ENCODE measurements at regions not wholly inside any gene's neighbourhood (a gene's known extent, or its start where the extent isn't known, plus 50 kb on each side); places are given as distances from the start of the nearest gene placed in this dataset.

DNA sequence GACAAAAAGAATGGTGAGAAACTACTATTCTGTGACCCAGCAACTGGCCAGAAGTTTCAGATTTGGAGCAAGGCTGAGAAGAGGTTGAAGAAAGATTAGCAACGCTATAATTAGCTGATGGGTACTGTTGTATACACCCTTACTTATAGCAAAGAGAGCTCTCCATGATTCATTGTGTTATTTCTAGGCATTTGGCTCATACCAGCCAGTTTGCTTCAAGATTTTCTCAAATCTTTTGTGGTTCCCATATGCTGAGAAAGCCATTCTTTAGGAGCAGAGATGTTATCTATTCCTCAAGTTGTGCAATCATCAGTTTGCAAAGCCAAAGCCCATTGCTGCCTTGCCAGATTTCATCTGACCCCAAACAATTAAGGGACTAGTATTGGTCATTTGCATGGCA, 179.4 kb downstream of the ETS1 start:
- DNase-seq (ENCODE audit: low spot score), result no peak

DNA sequence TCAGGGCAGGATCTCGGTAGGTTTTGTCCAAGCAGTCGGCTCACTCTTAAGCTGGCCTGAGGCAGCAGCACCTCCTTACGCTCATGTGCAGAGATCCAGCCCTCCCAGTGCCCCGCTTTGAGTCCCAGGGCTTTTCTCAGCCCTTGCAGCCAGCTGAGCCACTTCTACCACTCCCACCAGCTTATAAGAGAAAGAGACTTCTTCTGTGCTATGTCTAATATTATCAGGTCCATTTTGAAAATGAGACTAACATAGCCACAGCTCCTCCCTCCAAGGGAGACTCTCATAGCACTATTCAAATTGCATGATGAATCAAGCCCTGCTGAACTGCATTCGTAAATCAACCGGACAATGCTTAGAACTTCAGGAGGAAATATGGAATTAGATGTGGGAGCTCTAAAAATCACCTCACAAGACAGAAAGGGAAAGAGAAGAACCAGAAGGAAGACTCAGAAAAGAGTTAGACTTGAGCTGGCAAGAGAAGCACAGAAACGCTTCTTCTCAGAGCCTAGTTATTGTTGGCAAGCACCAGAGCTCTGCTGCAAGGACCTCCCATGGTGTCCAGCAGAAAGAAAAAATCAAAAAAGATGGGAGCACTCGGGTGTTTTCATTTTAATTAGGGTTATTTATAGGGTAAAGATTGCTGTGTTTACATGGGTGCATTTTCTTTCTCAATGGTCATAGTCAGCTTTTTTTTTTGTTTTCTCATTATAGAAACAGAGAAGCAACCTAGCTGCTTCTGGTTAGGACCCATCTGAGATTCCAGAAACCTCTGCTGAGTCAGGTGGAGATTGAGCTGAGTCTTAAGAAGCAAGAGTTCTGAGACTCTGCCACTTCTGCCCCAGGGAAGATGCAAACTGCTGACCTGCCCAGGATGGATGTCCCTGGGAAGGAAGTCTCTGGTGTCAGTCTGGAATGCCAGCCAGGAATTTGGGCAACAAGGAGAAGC, 181.4 kb downstream of the ETS1 start:
- DNase-seq (ENCODE audit: low spot score), result no peak

DNA sequence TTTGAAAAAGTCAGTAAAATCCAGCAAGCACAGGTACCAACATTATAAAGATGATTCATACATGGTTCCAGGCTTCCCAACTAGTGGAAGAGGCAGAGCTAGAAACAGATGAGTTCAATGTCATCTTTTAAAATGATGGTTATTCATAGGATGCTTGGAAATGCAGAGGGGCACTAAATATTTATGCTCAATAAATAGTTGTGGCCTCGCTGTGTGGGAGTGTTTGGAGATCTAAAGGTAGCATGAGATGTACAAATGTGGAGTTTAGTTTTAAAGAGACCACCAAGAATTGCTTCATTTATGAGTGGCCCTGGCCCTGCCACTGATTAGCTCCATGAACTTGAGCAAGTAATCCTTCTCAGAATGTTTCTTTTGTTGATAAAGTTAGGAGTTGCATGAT, 182.2 kb downstream of the ETS1 start:
- DNase-seq (ENCODE audit: low spot score), result no peak

DNA sequence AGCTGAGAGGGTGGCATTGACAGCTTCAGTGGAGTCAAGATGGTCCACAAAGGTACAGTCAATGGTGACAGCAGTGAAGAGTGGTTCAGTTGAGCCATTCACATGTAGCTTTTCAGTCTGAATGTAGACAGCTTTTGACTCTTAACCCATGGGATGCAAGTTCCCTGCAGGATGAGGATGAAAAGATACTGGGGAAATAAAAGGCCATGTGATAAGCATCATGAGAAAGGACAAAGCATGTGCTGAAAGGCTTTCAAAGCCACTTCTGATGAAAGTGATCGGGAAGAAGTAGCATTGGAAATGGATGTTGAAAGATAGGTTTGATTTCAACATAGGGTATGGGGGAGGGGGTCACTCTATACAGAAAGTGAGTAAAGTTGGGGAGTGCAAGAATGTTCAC, 182.9 kb downstream of the ETS1 start:
- DNase-seq (ENCODE audit: low spot score), result no peak

DNA sequence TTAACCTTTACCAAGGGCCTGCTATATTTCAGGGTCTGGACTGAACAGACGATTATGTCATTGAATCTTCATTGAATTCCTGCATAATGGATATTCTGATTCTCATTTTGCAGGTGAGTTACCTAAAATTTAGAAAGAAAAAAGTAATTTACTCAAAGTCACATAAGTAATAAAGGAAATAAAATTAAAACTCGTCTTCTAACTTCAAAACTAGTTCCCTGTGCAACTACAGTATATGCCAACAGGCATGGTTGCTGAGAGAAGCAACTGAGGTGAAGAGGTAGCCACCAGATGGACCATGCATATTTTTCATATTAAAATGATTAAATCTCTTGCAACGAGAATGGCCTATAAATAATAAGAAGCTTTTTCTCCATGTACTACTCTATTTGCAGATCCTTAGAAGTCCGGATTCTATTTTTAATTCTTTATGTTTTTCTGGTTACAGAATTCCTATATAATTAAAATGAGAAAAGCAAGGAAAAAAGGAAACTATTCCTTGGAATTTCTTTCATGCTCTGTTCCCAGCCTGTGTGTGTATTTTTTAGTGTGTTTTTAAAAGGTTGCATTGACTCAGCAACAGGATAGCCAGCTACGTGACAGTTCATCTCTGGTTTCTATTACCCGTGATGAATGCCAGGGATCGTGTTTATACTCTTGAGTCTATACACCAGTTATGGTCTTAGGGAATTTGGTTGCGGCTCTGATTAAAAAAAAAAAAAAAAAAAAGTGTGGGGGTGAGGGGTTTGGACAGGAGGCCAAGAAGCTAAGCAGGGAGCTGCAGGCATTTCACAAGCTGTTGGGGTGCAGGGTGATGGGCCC, 186.8 kb downstream of the ETS1 start:
- DNase-seq (ENCODE audit: low spot score), result no peak

DNA sequence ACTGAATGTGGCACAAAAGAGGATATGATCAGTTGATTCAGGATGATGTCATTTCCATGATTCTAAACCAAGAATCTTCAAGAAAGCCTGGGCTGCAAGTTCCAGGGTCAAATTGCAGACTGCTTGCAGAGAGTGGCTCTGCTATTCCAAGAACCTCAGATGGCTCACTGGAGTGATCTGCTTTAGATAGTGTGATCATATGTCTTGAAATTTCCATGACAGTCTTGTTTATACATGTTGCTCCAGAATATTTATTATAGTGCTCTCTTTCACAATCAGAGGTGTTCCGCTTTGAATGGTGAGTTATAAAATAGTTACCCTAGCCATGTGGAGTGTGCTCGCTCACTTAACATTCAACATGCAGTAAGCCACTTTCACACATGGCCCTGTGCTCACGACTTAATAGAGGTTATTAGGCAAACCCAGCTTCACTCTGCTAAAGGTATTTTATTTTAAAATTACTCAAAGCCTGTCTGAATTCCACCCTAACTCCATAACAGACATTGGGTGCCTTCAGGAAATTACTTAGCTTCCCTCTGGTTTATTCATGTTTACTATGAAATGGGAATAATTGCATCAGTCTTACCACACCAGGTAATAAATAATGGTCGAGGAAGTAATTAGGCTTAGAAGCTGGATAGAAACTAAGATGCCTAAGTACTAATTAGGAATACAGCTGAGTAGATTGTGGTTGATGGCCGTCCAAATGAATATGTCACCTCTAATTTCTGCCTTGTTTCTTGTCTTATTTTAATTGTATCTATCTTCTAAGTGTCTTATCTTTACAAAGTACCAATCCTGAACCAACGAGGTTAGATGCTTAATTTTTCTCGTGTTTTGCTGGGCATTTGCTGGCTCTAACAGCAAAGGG, 187.9 kb downstream of the ETS1 start:
- DNase-seq (ENCODE audit: low spot score), result no peak

DNA sequence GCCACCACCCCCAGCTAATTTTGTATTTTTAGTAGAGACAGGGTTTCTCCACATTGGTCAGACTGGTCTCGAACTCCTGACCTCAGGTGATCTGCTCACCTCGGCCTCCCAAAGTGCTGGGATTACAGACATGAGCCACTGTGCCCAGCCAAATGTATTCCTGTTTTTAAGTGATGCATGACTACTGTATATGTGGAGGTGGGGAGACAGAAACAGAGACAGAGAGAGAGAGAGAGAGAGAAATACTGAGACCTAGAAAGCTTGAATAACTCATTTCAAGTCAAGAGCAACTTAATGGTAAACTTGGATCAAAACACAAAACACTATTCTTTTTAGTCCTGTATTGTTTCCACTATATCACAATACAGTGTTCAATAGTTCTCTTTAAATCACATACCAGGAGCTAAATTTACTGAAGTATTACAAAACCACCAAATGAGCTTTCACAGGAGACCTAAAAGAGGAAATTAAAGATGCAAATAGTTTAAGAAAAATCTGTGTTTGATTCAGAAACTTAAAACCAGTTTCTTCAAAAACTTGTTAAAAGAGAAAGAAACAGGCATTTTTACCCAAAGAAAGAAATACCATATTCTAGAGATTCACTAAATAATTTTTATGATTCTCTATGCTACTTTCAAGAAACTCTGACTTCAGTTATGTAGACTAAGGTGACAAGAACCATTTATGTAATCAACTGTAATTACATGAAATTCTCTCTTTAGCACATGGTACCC, 188.7 kb downstream of the ETS1 start:
- DNase-seq (ENCODE audit: low spot score), result no peak

DNA sequence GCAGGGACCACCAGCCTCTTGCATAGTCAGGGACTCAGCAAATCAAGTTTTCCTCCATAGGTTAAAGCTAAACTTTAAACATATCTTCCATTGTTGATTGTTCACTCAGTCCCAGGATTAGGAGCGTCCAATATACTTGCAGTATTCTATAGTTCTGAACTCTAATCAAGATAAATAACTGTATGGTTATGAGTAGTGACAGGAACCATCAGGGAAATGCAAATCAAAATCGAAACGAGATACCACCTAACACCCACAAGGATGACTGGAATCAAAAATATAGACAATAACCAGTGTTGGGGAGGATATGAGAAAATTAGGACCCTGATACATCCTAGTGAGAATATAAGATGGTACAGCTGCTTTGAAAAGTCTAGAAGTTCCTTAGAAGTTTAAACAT, 190.0 kb downstream of the ETS1 start:
- no peak for DNase-seq (ENCODE audit: low spot score)

DNA sequence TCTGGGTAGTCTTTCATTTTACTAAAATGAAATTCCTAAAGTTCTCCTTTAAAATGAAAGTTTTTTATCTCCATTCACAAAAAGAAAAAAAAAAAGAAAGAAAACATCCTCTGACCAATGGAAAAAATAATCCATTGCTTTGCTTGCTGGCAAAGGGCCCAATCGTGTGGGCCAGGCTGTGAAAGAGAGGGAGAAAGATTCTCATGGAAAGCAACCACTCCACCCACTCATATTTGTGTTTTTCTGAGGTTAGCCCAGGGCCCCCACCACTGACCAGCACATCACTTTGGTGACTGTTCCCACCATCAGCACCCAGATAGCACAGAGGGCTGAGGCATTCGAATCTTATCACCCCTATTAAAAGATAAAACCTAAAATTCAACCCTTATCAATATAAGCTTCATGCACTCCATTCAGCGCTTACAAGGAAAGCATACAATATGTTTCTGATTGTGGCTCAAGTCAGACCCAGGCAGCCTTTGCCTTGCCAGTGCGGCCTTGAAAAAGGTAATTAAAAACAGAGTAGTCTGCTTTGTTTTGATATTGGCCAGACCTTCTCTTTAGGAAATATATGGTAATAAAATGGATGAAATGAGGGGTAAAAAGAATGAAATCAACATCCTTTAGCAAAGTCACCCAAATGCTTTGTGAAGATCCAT, 192.8 kb downstream of the ETS1 start:
- no peak for DNase-seq (ENCODE audit: low spot score)

DNA sequence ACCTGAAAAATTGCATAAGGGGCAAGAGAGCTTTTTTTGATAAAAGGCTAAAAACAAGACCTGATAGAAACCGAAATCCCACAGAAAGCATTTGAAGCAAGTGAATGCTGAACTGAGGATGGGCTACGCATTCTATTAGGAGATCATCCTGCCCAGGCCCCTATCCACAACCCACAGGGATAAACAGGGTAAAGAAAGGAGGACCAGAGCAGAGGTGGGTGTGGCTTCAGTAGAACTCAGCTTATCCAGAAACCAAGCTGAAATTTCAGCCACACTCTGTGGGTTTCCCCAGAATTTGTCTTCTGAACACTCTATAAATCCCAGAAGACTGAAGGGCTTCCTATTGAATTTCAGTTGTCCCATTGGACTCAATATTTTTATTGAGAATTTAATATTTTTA, 195.1 kb downstream of the ETS1 start:
- DNase-seq (ENCODE audit: low spot score), result no peak

DNA sequence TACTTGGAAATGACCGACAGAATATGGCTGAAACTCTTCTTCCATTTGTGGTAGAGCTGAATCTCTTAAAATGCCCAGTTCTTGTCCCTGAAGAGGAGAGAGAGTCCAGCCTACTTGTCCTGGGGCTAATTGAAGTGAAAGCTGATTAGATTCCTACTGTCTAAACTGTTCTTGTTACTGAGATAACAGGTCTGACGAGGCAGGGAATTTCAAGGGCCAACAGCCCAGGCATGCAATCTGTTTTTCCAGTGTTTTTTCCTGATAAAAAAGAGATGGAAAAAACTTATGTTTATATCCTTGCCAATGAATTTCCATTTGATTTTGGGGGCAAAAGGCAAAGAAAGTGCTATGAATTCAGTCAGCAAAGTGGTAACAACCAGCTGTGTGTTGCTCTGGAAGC, 195.5 kb downstream of the ETS1 start:
- DNase-seq (ENCODE audit: low spot score), result no peak

DNA sequence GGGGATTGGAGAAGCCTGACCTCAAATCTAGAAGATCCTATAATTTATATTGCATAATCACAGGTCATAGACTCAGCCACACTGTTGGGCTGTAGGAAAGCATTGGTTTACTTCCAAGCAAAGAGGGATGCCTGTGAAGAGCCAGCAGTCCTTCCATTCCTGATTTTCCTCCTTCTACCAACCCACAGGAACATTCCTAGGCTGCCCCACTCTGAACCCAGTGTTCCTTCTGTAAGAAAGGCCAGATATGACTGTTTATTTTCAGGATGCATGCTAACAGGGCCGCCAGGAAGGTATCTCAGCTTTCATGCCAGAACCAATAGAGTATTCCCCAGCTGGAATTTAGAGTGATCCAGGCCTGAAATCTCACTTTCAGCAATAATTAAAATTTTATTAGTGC, 197.1 kb downstream of the ETS1 start:
- DNase-seq (ENCODE audit: low spot score), result no peak

DNA sequence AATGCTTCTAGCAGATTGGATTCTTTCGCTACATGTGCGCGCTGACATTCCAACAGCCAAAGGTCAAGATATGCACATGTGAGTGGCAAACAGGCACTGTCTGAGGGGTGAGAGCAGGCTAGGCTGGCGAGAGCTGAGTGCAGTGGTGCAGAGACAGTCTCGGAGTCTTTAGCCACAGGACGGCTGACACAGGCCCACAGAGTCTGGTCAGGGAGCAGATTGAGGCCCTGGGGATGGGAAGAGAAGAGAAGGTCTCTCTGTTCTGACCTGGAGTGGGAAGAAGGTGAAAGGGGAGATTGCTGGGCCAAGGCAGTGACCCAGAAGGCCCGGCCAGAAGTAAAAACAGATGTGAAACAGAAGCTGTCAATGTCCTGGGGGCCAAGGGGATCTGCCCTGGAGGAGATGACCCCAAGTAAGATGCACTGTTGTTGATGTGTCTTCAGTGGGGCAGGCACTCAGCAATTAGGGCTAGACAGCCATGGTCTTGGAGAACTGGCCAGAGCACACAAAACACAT, 197.8 kb downstream of the ETS1 start:
- DNase-seq (ENCODE audit: low spot score), result no peak

DNA sequence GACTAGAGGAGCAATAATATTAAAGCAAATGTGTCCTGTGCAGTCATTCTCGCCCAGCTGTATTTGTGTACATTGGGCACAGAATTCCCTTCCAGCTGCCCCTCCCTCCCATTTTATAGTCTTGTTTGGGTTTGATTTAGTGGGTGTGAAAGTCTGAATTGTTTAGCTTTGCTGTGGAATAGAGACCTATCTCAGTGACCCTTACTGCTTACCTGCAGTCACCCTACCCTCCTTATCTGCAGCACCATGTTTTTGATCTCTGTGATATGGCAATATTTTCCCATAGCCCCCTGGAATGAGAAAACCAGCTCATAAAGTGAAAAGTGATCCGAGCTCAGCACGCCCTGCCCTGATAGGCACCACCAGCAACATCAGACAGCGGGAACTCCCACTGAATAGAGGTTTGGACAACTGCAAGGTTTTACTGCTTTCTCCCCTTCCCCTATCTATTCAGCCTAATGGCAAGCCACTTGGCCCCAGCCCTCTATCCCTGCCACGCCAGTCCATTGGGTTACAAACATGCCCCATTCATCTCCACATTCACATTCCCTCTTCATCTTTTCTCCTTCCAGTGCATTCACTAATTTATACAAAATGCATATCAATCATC, 199.0 kb downstream of the ETS1 start:
- no peak for DNase-seq (ENCODE audit: low spot score)

DNA sequence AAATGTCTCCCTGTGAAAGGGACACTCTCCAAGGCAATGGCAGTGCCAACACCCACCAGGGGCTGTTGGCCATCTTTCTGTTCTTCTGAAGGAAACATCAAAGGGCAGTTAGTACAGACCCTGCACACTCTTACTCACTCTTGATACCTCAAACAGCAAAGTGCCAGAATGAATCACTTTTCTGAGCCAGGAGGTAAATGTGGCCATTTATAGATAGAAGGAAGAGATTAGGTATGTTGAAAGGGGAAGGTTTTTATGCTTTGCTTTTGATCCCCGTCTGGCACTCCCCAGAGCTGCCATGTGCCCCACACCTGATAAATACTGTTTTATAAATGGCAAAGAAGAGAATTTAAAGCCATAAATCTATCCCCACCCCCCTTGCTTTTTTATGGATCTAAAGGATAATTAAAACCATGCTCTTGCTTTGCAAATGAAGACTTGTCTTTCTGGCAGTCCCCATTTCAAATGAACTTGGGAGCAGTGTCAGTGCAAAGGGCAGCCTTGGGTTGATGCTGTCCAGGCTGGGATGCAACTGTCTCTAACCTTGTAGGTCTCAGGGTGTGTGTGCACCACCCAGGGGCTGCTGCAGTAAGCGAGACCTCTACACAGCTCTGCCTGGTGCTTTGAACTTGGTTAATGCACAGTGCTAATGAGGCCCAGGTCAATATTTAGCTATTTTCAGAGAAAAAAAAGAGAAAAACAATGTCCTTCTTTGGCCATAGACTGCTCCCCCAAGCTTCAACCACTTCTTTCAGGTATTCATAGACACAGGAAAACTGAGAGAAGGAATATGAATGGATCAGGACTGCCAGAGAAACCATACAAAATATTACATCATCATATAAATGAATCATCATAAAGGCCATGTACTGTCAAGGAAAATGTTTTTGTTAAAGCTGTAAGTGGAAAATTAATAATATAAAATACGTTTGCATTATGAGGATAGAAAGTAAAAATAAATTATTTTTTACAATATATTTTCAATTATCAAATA, 207.5 kb downstream of the ETS1 start:
- peak; percentile 63 for DNase-seq (ENCODE audit: low spot score)

DNA sequence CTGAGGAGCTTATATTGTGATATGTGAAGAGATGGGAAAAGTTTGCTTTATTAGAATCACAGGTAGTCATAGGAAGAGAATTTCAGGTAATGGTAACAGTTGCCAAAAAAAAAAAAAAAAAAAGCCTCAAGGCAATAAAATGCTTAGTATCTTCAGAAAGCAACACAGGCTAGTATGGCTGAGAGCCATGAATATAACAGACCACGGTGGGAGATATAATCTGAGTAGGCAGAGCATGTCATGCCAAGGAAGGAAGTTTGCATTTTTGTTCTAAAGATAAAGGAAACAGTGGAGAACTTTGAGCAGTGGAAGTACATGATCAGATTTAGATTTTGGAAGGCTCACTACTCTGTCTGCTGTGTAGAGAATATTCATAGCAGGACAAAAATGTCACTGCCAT, 211.4 kb downstream of the ETS1 start:
- peak; percentile 7 for DNase-seq (ENCODE audit: low spot score)

DNA sequence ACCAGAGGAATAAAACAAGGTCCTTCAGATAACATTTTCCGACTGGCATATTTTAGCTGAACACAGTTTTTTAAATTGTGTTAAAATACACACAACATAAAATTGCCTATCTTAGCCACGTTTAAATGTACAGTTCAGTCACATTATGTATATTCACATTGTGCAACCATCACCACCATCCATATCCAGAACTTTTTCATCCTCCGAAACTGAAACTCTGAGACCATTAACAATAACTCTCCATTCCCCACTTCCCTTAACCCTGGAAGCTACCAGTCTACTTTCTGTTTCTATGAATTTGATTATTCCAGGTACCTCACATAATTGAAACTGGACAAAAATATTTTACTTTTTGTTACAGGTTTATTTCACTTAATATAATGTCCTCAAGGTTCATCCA, 213.3 kb downstream of the ETS1 start:
- DNase-seq (ENCODE audit: low spot score), result no peak

DNA sequence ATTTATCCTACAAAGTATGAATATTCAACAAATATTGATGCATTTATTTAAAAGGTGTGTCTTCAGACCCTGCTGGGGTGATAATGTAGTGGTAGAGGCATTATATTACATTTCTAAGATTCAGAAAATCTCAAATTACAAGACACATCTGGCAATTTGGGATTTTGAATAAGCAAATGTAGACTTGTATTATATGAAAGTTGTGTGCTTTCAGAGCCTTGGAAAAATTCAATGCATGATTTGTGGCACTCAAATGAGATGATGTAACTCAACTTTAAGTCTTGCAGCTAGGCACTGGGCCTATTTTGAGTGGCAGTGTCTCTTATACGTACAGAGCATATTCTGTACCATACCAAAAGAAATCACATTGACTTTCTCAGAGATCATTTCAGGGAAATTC, 214.4 kb downstream of the ETS1 start:
- no peak for DNase-seq (ENCODE audit: low spot score)

DNA sequence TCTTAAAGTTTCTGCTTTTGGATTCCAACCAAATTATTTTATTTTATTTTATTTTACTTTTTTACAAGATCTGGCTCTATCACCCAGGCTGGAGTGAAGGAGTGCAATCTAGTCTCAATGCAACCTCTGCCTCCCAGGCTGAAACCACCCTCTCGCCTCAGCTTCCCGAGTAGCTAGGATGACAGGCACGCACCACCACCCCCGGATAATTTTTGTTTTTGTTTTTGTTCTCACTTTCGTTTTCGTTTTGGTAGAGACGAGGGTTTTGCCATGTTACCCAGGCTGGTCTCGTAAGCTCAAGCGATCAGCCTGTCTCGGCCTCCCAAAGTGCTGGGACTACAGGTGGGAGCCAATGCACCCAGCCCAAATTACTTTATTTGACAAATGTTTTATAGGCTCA, 219.8 kb downstream of the ETS1 start:
- DNase-seq (ENCODE audit: low spot score), result peak; percentile 44

All from CD4-positive, alpha-beta T cell treated with Interleukin-6 at 100 ng/mL for 8 hours (primary cell).